ENCODE measurements at regions not wholly inside any gene's neighbourhood (a gene's known extent, or its start where the extent isn't known, plus 50 kb on each side); places are given as distances from the start of the nearest gene placed in this dataset.

DNA sequence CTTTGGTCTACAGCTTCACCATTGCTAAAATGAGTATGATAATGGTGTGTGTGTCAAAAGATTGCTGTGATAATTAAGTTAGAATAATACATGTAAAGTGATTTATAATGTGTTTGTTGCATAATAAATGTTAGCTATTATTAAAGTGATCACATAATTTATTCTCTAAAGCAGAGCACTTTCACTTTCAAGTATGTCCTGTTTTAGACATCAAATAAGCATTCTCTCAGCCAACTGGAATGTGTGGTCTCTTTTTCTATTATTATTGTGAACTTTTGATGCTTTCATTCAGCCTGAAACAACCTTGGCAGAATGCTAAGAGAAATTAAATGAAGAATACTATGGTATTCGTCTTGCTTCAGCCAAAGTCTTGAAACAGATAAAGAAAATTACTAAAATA, 102.8 kb upstream of the COL11A1 start:
- intact Hi-C loops (cut with micrococcal nuclease; ENCODE audit: unreplicated experiment): no loop called here
- ChIA-PET POLR2A (no interaction called here), CTCF (interaction anchor here (0.7 kb wide), 1 partner anchor 7 kb away, joined by 3 read pairs; no protein-coding TSS in a partner anchor), SMC1A (ENCODE audit: uncharacterized antibody, unreplicated experiment) (no interaction called here), RAD21 (ENCODE audit: unreplicated experiment) (no interaction called here)
- H2AFZ ChIP-seq (ENCODE audit: control insufficient read depth, low read depth, low read length): no peak overlapping the region
- ATAC-seq (no peak), FAIRE-seq (no peak), DNase-seq (ENCODE audit: low read depth, low spot score) (no peak)
- H3K27me3 ChIP-seq (replicated peaks in 1 of 2; ENCODE audit: control insufficient read depth in 2 of 2, insufficient read depth in 2 of 2, low read length in 1 of 2): no peaks in the 10 kb centered on the region
- WGBS (ENCODE audit: insufficient coverage, insufficient replicate concordance, low lambda C conversion rate, missing lambda C conversion rate): 0% methylated on average over 1 of the region's 1 CpG
- no peak overlapping the region for H3K9ac ChIP-seq (ENCODE audit: control insufficient read depth, insufficient read depth, low read length)
- no peaks in the 10 kb centered on the region for H4K20me1 ChIP-seq (ENCODE audit: control insufficient read depth, insufficient read depth)
- TF ChIP-seq ATF7 (IDR thresholded peaks at IDR 0.05; ENCODE audit: low read depth): no peak
- TF ChIP-seq ZNF384 (IDR thresholded peaks at IDR 0.05; ENCODE audit: borderline replicate concordance, low read depth, low read length): no peak
- TF ChIP-seq, protein P1, sequence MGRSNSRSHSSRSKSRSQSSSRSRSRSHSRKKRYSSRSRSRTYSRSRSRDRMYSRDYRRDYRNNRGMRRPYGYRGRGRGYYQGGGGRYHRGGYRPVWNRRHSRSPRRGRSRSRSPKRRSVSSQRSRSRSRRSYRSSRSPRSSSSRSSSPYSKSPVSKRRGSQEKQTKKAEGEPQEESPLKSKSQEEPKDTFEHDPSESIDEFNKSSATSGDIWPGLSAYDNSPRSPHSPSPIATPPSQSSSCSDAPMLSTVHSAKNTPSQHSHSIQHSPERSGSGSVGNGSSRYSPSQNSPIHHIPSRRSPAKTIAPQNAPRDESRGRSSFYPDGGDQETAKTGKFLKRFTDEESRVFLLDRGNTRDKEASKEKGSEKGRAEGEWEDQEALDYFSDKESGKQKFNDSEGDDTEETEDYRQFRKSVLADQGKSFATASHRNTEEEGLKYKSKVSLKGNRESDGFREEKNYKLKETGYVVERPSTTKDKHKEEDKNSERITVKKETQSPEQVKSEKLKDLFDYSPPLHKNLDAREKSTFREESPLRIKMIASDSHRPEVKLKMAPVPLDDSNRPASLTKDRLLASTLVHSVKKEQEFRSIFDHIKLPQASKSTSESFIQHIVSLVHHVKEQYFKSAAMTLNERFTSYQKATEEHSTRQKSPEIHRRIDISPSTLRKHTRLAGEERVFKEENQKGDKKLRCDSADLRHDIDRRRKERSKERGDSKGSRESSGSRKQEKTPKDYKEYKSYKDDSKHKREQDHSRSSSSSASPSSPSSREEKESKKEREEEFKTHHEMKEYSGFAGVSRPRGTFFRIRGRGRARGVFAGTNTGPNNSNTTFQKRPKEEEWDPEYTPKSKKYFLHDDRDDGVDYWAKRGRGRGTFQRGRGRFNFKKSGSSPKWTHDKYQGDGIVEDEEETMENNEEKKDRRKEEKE (IDR thresholded peaks at IDR 0.05): no peak
- no peak for TF ChIP-seq MTA3 (IDR thresholded peaks at IDR 0.05; ENCODE audit: borderline replicate concordance, low read length)
- TF ChIP-seq SREBF2 (IDR thresholded peaks at IDR 0.05; ENCODE audit: low read length): no peak
- no peak for TF ChIP-seq IKZF2 (IDR thresholded peaks at IDR 0.05)
- TF ChIP-seq, protein P2, sequence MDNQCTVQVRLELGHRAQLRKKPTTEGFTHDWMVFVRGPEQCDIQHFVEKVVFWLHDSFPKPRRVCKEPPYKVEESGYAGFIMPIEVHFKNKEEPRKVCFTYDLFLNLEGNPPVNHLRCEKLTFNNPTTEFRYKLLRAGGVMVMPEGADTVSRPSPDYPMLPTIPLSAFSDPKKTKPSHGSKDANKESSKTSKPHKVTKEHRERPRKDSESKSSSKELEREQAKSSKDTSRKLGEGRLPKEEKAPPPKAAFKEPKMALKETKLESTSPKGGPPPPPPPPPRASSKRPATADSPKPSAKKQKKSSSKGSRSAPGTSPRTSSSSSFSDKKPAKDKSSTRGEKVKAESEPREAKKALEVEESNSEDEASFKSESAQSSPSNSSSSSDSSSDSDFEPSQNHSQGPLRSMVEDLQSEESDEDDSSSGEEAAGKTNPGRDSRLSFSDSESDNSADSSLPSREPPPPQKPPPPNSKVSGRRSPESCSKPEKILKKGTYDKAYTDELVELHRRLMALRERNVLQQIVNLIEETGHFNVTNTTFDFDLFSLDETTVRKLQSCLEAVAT (IDR thresholded peaks at IDR 0.05): no peak
- no peak for TF ChIP-seq RAD21 (IDR thresholded peaks at IDR 0.05; ENCODE audit: insufficient read depth, low read depth, low read length)
- TF ChIP-seq, protein P3, sequence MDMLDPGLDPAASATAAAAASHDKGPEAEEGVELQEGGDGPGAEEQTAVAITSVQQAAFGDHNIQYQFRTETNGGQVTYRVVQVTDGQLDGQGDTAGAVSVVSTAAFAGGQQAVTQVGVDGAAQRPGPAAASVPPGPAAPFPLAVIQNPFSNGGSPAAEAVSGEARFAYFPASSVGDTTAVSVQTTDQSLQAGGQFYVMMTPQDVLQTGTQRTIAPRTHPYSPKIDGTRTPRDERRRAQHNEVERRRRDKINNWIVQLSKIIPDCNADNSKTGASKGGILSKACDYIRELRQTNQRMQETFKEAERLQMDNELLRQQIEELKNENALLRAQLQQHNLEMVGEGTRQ (IDR thresholded peaks at IDR 0.05; ENCODE audit: borderline replicate concordance, low read depth, low read length): no peak
- no peak for TF ChIP-seq HDAC6 (IDR thresholded peaks at IDR 0.05; ENCODE audit: unreplicated experiment)
- no peak for TF ChIP-seq NFIC (IDR thresholded peaks at IDR 0.05; ENCODE audit: low read depth, low read length)
- no peak for TF ChIP-seq DPF2 (IDR thresholded peaks at IDR 0.05)
- TF ChIP-seq SMAD1 (IDR thresholded peaks at IDR 0.05; ENCODE audit: low read depth, partially characterized antibody): no peak
- TF ChIP-seq, protein P4, sequence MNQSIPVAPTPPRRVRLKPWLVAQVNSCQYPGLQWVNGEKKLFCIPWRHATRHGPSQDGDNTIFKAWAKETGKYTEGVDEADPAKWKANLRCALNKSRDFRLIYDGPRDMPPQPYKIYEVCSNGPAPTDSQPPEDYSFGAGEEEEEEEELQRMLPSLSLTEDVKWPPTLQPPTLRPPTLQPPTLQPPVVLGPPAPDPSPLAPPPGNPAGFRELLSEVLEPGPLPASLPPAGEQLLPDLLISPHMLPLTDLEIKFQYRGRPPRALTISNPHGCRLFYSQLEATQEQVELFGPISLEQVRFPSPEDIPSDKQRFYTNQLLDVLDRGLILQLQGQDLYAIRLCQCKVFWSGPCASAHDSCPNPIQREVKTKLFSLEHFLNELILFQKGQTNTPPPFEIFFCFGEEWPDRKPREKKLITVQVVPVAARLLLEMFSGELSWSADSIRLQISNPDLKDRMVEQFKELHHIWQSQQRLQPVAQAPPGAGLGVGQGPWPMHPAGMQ (IDR thresholded peaks at IDR 0.05; ENCODE audit: borderline replicate concordance): no peak
- no peak for TF ChIP-seq ZSCAN29 (IDR thresholded peaks at IDR 0.05)
- TF ChIP-seq KDM1A (IDR thresholded peaks at IDR 0.05; ENCODE audit: borderline replicate concordance): no peak
- in situ Hi-C loops (cut with MboI): no loop called here
- no peak overlapping the region for H3K27ac ChIP-seq (ENCODE audit: control insufficient read depth, insufficient read depth)
- no peak overlapping the region for H3K4me2 ChIP-seq (ENCODE audit: control insufficient read depth, insufficient read depth)
- H3K36me3 ChIP-seq (ENCODE audit: control insufficient read depth in 2 of 2, insufficient read depth in 2 of 2, low read length in 1 of 2): no peaks in the 10 kb centered on the region
- no peak overlapping the region for H3K4me3 ChIP-seq
- H3K4me1 ChIP-seq (ENCODE audit: control insufficient read depth, insufficient read depth, low read length): no peaks in the 10 kb centered on the region
- no peaks in the 10 kb centered on the region for H3K79me2 ChIP-seq (ENCODE audit: control insufficient read depth, insufficient read depth, low read length)
- no peaks in the 10 kb centered on the region for H3K9me3 ChIP-seq (replicated peaks; ENCODE audit: control insufficient read depth, insufficient read depth, low read length)
- no TSS peak for BruUV-seq (replicated peaks)
